ENCODE measurements at regions not wholly inside any gene's neighbourhood (a gene's known extent, or its start where the extent isn't known, plus 50 kb on each side); places are given as distances from the start of the nearest gene placed in this dataset.
"Not testable (repeated sequence)": the region's sequence is repeated elsewhere in the genome, so short reads cannot be mapped to it uniquely, and the experiment has no call there.

DNA sequence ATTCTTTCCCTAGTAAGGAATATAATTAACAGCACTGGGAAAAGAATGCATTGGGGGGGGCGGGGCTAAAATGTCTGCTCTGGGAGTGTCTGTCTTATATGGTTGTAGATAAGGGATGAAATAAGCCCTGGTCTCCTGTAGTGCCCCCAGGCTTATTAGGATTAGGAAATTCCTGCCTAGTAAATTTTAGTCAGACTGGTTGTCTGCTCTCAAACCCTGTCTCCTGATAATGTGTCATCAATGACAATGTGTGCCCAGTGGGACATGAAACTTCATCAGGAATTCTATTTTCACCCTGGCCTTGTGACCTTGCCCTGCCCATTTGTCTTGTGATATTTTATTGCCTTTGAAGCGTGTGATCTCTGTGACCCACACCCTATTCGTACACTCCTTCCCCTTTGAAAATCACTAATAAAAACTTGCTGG is 61.9 kb upstream of the UGT2B7 start:
- H3K4me3 ChIP-seq; ATAC-seq; CTCF ChIA-PET (ENCODE audit: low intra/inter-chr PET ratio); H2AFZ ChIP-seq (ENCODE audit: low read depth, low read length); H3K9ac ChIP-seq (ENCODE audit: insufficient read depth in 1 of 2, low read depth in 2 of 2, low read length in 2 of 2); H3K4me1 ChIP-seq (replicated peaks in 1 of 2; ENCODE audit: control insufficient read depth in 2 of 2, insufficient read depth in 2 of 2, low read length in 2 of 2); H3K9me3 ChIP-seq (replicated peaks; ENCODE audit: control insufficient read depth, insufficient read depth, low read depth, low read length); H3K27ac ChIP-seq (ENCODE audit: extremely low read depth, low read depth, low read length); H3K36me3 ChIP-seq (ENCODE audit: control insufficient read depth, insufficient read depth, low read length); H3K4me2 ChIP-seq (ENCODE audit: insufficient read depth, low read length); H3K79me2 ChIP-seq (ENCODE audit: control insufficient read depth, insufficient read depth, low read length); in situ Hi-C loops (cut with MboI); DNase-seq (ENCODE audit: extremely low read depth in 1 of 4, low spot score in 3 of 4); H3K27me3 ChIP-seq (ENCODE audit: control insufficient read depth in 2 of 2, insufficient read depth in 2 of 2, low read length in 2 of 2); POLR2A ChIA-PET; H4K20me1 ChIP-seq (replicated peaks; ENCODE audit: control insufficient read depth, insufficient read depth, low read length); intact Hi-C loops (cut with micrococcal nuclease); BruUV-seq (replicated peaks); FAIRE-seq; H3K9me1 ChIP-seq (ENCODE audit: control insufficient read depth, insufficient read depth, low read length): not testable (repeated sequence)
- whole genome bisulfite sequencing (ENCODE audit: insufficient coverage, low coverage, missing lambda C conversion rate), result 0% methylated on average over 3 of the region's 3 CpGs

DNA sequence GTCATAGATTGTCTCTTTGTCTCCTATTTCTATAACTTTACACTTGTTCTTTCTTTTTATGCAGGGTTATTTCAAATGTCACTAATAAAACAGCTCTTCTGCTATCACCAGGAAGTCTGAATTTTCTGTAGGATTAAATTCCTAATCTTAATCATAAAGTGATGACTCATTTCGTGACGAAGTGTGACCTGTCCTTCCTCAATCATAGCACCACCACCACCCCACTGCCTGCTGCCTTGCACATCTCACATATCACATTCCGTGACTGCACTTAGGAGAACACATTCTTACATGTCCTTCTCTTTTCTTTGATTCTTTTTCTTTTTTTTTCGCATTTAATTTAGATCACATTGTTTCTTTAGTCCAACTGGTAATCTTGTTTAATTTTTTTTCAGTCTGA is 57.7 kb upstream of the UGT2B7 start:
- Histone ChIP-seq H3K36me3 (ENCODE audit: control insufficient read depth, insufficient read depth, low read length) (no peaks in the 10 kb centered on the region), H3K27ac (ENCODE audit: extremely low read depth, low read depth, low read length) (no peak overlapping the region), H3K4me2 (ENCODE audit: insufficient read depth, low read length) (no peak overlapping the region), H3K27me3 (ENCODE audit: control insufficient read depth in 2 of 2, insufficient read depth in 2 of 2, low read length in 2 of 2) (no peaks in the 10 kb centered on the region), H3K9me1 (ENCODE audit: control insufficient read depth, insufficient read depth, low read length) (no peaks in the 10 kb centered on the region), H4K20me1 (replicated peaks; ENCODE audit: control insufficient read depth, insufficient read depth, low read length) (no peaks in the 10 kb centered on the region), H3K4me3 (no peak overlapping the region), H3K4me1 (replicated peaks in 1 of 2; ENCODE audit: control insufficient read depth in 2 of 2, insufficient read depth in 2 of 2, low read length in 2 of 2) (no peaks in the 10 kb centered on the region), H3K9me3 (replicated peaks; ENCODE audit: control insufficient read depth, insufficient read depth, low read depth, low read length) (no peaks in the 10 kb centered on the region), H2AFZ (ENCODE audit: low read depth, low read length) (no peak overlapping the region), H3K79me2 (ENCODE audit: control insufficient read depth, insufficient read depth, low read length) (no peaks in the 10 kb centered on the region), H3K9ac (ENCODE audit: insufficient read depth in 1 of 2, low read depth in 2 of 2, low read length in 2 of 2) (no peak overlapping the region)
- ChIA-PET POLR2A (interaction anchor here (1.2 kb wide), 1 partner anchor 15 kb away, joined by 3 read pairs; no protein-coding TSS in a partner anchor), CTCF (ENCODE audit: low intra/inter-chr PET ratio) (no interaction called here)
- WGBS (ENCODE audit: insufficient coverage, low coverage, missing lambda C conversion rate), result 0% methylated on average over 4 of the region's 4 CpGs
- DNase-seq (ENCODE audit: extremely low read depth in 1 of 4, low spot score in 3 of 4) (no peak), ATAC-seq (no peak), FAIRE-seq (no peak)
- TF ChIP-seq, protein P1, sequence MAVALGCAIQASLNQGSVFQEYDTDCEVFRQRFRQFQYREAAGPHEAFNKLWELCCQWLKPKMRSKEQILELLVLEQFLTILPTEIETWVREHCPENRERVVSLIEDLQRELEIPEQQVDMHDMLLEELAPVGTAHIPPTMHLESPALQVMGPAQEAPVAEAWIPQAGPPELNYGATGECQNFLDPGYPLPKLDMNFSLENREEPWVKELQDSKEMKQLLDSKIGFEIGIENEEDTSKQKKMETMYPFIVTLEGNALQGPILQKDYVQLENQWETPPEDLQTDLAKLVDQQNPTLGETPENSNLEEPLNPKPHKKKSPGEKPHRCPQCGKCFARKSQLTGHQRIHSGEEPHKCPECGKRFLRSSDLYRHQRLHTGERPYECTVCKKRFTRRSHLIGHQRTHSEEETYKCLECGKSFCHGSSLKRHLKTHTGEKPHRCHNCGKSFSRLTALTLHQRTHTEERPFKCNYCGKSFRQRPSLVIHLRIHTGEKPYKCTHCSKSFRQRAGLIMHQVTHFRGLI (CRISPR knock-in tag; IDR thresholded peaks at IDR 0.05), result no peak
- 0 out of 2 replicates have a peak, but pooled peaks have one; percentile 16 for TF ChIP-seq FOSL1 (tag; conservative IDR thresholded peaks at IDR 0.05)
- TF ChIP-seq, protein P2, sequence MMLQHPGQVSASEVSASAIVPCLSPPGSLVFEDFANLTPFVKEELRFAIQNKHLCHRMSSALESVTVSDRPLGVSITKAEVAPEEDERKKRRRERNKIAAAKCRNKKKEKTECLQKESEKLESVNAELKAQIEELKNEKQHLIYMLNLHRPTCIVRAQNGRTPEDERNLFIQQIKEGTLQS (IDR thresholded peaks at IDR 0.05), result 0 out of 2 replicates have a peak, but pooled peaks have one; percentile 35
- TF ChIP-seq, protein P2 (CRISPR knock-in tag; conservative IDR thresholded peaks at IDR 0.05), result no peak
- intact Hi-C loops (cut with micrococcal nuclease) (no loop called here), in situ Hi-C loops (cut with MboI) (no loop called here)
- no TSS peak for BruUV-seq (replicated peaks)

Data from K562 (cell line).